Nephron progenitor cell (in vitro differentiated cells): ENCODE measurements at regions not wholly inside any gene's neighbourhood (a gene's known extent, or its start where the extent isn't known, plus 50 kb on each side); places are given as distances from the start of the nearest gene placed in this dataset.

ENCODE experiments used
- DNase-seq: peaks from one replicate; pipeline ENCODE4 v3.0.0; 2021
- H3K27ac Mint-ChIP-seq: 2 replicates; pipeline ENCODE4 v1.8.0; 2021; ENCODE audit warnings: mild to moderate bottlenecking, moderate library complexity, mixed read lengths
- H3K27me3 Mint-ChIP-seq: 2 replicates; pipeline ENCODE4 v1.8.0; 2021; ENCODE audit warnings: mild to moderate bottlenecking, low read depth, mixed read lengths; ENCODE audit not compliant: poor library complexity
- H3K36me3 Mint-ChIP-seq: 2 replicates; pipeline ENCODE4 v1.8.0; 2021; ENCODE audit warnings: low read depth, mixed read lengths
- H3K4me1 Mint-ChIP-seq: 2 replicates; pipeline ENCODE4 v1.8.0; 2021; ENCODE audit warnings: mixed read lengths
- H3K4me3 Mint-ChIP-seq: 2 replicates; pipeline ENCODE4 v1.8.0; 2021; ENCODE audit warnings: mild to moderate bottlenecking, moderate library complexity, mixed read lengths
- H3K9me3 Mint-ChIP-seq: 2 replicates; pipeline ENCODE4 v1.8.0; 2021; ENCODE audit warnings: mild to moderate bottlenecking, moderate library complexity, mixed read lengths
- TF ChIP-seq, protein P1 (sequence below): fragments of 200-600 bp; sonication (generic); IDR thresholded peaks from 2 replicates; pipeline ENCODE4 v1.5.0; 2021; ENCODE audit warnings: antibody characterized with exemption

DNA sequence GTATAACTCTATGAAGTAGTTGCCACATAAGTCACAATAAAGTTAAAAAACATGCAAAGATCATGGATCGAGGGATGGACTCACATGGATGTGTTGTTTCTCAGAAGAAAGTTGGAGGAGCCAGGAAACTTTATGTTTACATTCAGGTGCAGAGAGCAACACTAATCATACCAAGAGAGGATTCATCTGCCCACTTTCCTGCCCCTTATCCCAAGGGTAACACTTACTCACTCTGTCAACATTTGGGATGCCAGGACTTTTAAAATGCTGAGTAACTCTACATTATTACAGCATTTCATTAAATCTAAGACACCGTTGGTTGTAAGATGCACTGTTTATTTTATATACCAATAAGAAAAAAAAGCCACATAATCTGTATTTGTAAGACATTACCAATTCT lies 170.4 kb downstream of the KCNE4 start:
- Mint-ChIP-seq H3K4me3 (no peak overlapping the region), H3K27me3 (no peaks in the 10 kb centered on the region), H3K36me3 (no peaks in the 10 kb centered on the region), H3K4me1 (peaks cover 29% of the 10 kb centered on the region), H3K27ac (no peak overlapping the region), H3K9me3 (no peaks in the 10 kb centered on the region)
- DNase-seq: no peak
- TF ChIP-seq, protein P1, sequence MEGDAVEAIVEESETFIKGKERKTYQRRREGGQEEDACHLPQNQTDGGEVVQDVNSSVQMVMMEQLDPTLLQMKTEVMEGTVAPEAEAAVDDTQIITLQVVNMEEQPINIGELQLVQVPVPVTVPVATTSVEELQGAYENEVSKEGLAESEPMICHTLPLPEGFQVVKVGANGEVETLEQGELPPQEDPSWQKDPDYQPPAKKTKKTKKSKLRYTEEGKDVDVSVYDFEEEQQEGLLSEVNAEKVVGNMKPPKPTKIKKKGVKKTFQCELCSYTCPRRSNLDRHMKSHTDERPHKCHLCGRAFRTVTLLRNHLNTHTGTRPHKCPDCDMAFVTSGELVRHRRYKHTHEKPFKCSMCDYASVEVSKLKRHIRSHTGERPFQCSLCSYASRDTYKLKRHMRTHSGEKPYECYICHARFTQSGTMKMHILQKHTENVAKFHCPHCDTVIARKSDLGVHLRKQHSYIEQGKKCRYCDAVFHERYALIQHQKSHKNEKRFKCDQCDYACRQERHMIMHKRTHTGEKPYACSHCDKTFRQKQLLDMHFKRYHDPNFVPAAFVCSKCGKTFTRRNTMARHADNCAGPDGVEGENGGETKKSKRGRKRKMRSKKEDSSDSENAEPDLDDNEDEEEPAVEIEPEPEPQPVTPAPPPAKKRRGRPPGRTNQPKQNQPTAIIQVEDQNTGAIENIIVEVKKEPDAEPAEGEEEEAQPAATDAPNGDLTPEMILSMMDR: no peak

DNA sequence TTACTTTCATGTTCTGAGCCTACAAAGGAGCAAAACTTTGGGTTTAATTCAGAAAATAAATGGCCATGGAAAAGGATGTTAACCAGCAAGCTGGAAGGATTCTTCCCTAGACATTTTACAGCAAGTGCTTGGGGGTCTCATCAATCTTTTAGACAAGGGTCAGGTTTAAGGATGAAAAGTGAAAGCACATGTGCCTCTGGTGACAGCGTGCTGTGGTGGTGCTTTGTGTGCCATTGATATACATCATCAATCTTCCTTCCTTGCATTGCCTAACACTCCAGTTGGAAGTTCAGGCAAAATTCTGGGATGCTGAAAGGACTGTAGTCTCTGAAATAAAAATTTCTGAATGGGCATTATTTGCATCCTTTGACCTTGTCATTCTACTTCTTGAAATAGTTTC lies 171.2 kb downstream of the KCNE4 start:
- no peaks in the 10 kb centered on the region for H3K9me3 Mint-ChIP-seq
- TF ChIP-seq, protein P1: no peak
- no peak overlapping the region for H3K4me3 Mint-ChIP-seq
- H3K27ac Mint-ChIP-seq: no peak overlapping the region
- no peaks in the 10 kb centered on the region for H3K36me3 Mint-ChIP-seq
- H3K27me3 Mint-ChIP-seq: no peaks in the 10 kb centered on the region
- H3K4me1 Mint-ChIP-seq: peaks cover 29% of the 10 kb centered on the region
- no peak for DNase-seq

GRCh38 chr2:223225266-223225665 lies 173.3 kb downstream of the KCNE4 start:
- no peak for DNase-seq
- no peak overlapping the region for H3K27ac Mint-ChIP-seq
- H3K27me3 Mint-ChIP-seq: no peaks in the 10 kb centered on the region
- H3K36me3 Mint-ChIP-seq: no peaks in the 10 kb centered on the region
- no peaks in the 10 kb centered on the region for H3K9me3 Mint-ChIP-seq
- H3K4me1 Mint-ChIP-seq: peaks cover 23% of the 10 kb centered on the region
- TF ChIP-seq, protein P1: no peak
- no peak overlapping the region for H3K4me3 Mint-ChIP-seq

DNA sequence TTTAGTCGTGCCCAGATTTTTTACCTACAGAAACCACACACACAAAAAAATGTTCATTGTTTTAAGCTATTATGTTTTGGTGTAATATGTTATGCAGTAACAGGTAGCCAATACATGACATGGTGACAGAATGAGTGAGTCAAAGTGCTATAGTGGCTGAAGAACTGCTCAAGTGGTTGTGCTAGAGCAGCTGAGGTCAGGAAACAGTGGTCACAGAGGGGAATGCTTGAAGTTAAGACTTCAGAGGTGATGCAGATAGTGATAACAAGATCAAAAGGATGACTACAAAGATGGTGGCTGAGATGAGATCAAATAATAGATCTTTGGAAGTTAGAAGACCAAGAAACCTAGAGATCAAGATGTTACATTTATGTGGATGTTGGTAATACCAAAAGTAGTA lies 174.3 kb downstream of the KCNE4 start:
- no peaks in the 10 kb centered on the region for H3K27me3 Mint-ChIP-seq
- no peak overlapping the region for H3K27ac Mint-ChIP-seq
- no peak overlapping the region for H3K4me3 Mint-ChIP-seq
- H3K4me1 Mint-ChIP-seq: peaks cover 13% of the 10 kb centered on the region
- no peaks in the 10 kb centered on the region for H3K36me3 Mint-ChIP-seq
- no peak for DNase-seq
- TF ChIP-seq, protein P1: no peak
- no peaks in the 10 kb centered on the region for H3K9me3 Mint-ChIP-seq

- TF ChIP-seq, protein P1: no peak
- DNase-seq: no peak
- H3K4me1 Mint-ChIP-seq: peaks cover 2% of the 10 kb centered on the region
- H3K4me3 Mint-ChIP-seq: no peak overlapping the region
- H3K9me3 Mint-ChIP-seq: no peaks in the 10 kb centered on the region
- H3K27ac Mint-ChIP-seq: no peak overlapping the region
- no peaks in the 10 kb centered on the region for H3K36me3 Mint-ChIP-seq
- no peaks in the 10 kb centered on the region for H3K27me3 Mint-ChIP-seq
Observed at GRCh38 chr2:223227338-223227737, 175.3 kb downstream of the KCNE4 start.

DNA sequence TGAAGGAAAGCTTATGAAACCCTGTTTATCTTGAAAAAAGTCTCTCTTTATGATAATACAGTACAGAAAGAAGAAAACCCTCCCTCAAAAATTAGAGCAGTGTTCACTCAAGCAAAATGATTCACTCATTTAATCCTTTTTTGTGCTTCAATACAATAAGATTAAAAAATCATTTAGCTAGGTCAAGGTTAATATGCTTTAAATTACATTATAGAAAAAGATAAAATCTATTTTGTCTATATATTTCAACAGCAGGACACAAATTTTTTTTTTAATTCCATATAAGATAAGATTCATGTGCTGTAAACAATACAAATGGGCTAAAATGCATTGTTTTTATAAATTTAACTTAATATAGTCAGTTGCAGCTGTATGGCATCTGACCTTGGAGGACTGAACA lies 176.9 kb downstream of the KCNE4 start:
- no peak overlapping the region for H3K4me3 Mint-ChIP-seq
- no peaks in the 10 kb centered on the region for H3K4me1 Mint-ChIP-seq
- no peaks in the 10 kb centered on the region for H3K9me3 Mint-ChIP-seq
- DNase-seq: no peak
- no peak overlapping the region for H3K27ac Mint-ChIP-seq
- H3K27me3 Mint-ChIP-seq: no peaks in the 10 kb centered on the region
- TF ChIP-seq, protein P1: no peak
- no peaks in the 10 kb centered on the region for H3K36me3 Mint-ChIP-seq
